Keratinocyte (primary cell): ENCODE measurements at regions not wholly inside any gene's neighbourhood (a gene's known extent, or its start where the extent isn't known, plus 50 kb on each side); places are given as distances from the start of the nearest gene placed in this dataset.

Experiments
- CTCF ChIP-seq, 3 experiments: IDR thresholded peaks in 1 of 3; conservative IDR thresholded peaks in 1 of 3; optimal IDR thresholded peaks in 1 of 3; 2 replicates in 2 of 3; 3 replicates in 1 of 3; pipeline versions ENCODE3 to v1.5.1; 2011; ENCODE audit warnings: low read length in 3 of 3, mild to moderate bottlenecking in 3 of 3, moderate library complexity in 2 of 3, control low read depth in 1 of 3, inconsistent platforms in 1 of 3; ENCODE audit not compliant: insufficient read depth in 2 of 3; ENCODE audit errors: extremely low read depth in 1 of 3
- EZH2 ChIP-seq: IDR thresholded peaks from one replicate; pipeline ENCODE4 v1.6.1; 2012; ENCODE audit warnings: inconsistent platforms, mild to moderate bottlenecking, low read length, moderate library complexity

- TF ChIP-seq CTCF (optimal IDR thresholded peaks at IDR 0.05 in 1 of 3, IDR thresholded peaks at IDR 0.05 in 1 of 3, conservative IDR thresholded peaks at IDR 0.05 in 1 of 3; ENCODE audit: extremely low read depth in 1 of 3, insufficient read depth in 2 of 3, low read length in 3 of 3): no peak
- no peak for TF ChIP-seq EZH2
These were observed 594.2 kb downstream of the MED13L start for GRCh38 chr12:115683240-115683780.
